Vagina (tissue), 2 donors: ENCODE measurements at regions not wholly inside any gene's neighbourhood (a gene's known extent, or its start where the extent isn't known, plus 50 kb on each side); places are given as distances from the start of the nearest gene placed in this dataset.

Source experiments
- POLR2A ChIP-seq, 2 donors: fragments of 450-650 bp; IDR thresholded peaks; one replicate each; pipeline ENCODE4 v1.6.1; 2017; ENCODE audit warnings: antibody characterized with exemption in 2 of 2, mild to moderate bottlenecking in 2 of 2, moderate library complexity in 2 of 2
- POLR2AphosphoS5 ChIP-seq, 2 donors: sonication (generic); formaldehyde crosslinking; IDR thresholded peaks; one replicate each; pipeline ENCODE4 v1.9.0; 2017; ENCODE audit warnings: antibody characterized with exemption in 2 of 2, mild to moderate bottlenecking in 2 of 2, low read depth in 1 of 2; ENCODE audit not compliant: insufficient read depth in 1 of 2

- TF ChIP-seq POLR2A (IDR thresholded peaks at IDR 0.05), result no peak
- TF ChIP-seq POLR2AphosphoS5 (IDR thresholded peaks at IDR 0.05; ENCODE audit: insufficient read depth in 1 of 2, low read depth in 1 of 2), result no peak
Observed at GRCh38 chr2:59703796-59704195, 849.7 kb downstream of the BCL11A start.
